DND-41 (cell line): ENCODE measurements at regions not wholly inside any gene's neighbourhood (a gene's known extent, or its start where the extent isn't known, plus 50 kb on each side); places are given as distances from the start of the nearest gene placed in this dataset.

Source experiments
- ATAC-seq: fragments of 200-7000 bp; cut with Tn5 transposase; 3 replicates; pipeline ENCODE4 v1.9.1; 2021; ENCODE audit warnings: low read depth; ENCODE audit not compliant: insufficient read depth
- DNase-seq: peaks from one replicate; pipeline ENCODE4 v3.0.0-alpha.2; 2020
- H2AFZ ChIP-seq: 2 replicates; pipeline ENCODE4 v1.6.0; 2012; ENCODE audit warnings: low read depth, low read length
- H3K27ac ChIP-seq: 2 replicates; pipeline ENCODE4 v1.5.1; 2012; ENCODE audit warnings: low read length, inconsistent platforms
- H3K27me3 ChIP-seq: fragments of 200-600 bp; sonication (generic); 2 replicates; pipeline ENCODE4 v1.6.0; 2012; ENCODE audit warnings: low read length, mild to moderate bottlenecking, inconsistent platforms; ENCODE audit not compliant: insufficient read depth, poor library complexity
- H3K36me3 ChIP-seq: 2 replicates; pipeline ENCODE4 v1.5.1; 2012; ENCODE audit warnings: low read length, inconsistent platforms; ENCODE audit not compliant: insufficient read depth
- H3K4me1 ChIP-seq: 2 replicates; pipeline ENCODE4 v1.5.1; 2012; ENCODE audit warnings: mild to moderate bottlenecking, low read length; ENCODE audit not compliant: insufficient read depth
- H3K4me2 ChIP-seq: 2 replicates; pipeline ENCODE4 v1.6.0; 2012; ENCODE audit warnings: mild to moderate bottlenecking, moderate library complexity, low read length, inconsistent platforms; ENCODE audit not compliant: insufficient read depth
- H3K4me3 ChIP-seq, 2 experiments: fragments of 200-600 bp in 1 of 2; shearing (Covaris generic) in 1 of 2; 2 replicates each; pipeline ENCODE4 v1.5.1; 2012 to 2016; ENCODE audit warnings: inconsistent platforms in 2 of 2, low read length in 2 of 2, mild to moderate bottlenecking in 2 of 2, low read depth in 1 of 2, moderate library complexity in 1 of 2
- H3K79me2 ChIP-seq: 2 replicates; pipeline ENCODE4 v1.6.0; 2012; ENCODE audit warnings: low read length, inconsistent platforms; ENCODE audit not compliant: insufficient read depth
- H3K9ac ChIP-seq: 2 replicates; pipeline ENCODE4 v1.6.0; 2012; ENCODE audit warnings: low read depth, mild to moderate bottlenecking, inconsistent platforms, low read length, moderate library complexity
- H3K9me3 ChIP-seq: 2 replicates; pipeline ENCODE4 v1.5.1; 2012; ENCODE audit warnings: low read length, moderate library complexity, mild to moderate bottlenecking, inconsistent platforms; ENCODE audit not compliant: insufficient read depth, severe bottlenecking
- H4K20me1 ChIP-seq: 2 replicates; pipeline ENCODE4 v1.6.0; 2012; ENCODE audit warnings: low read length; ENCODE audit not compliant: insufficient read depth
- EZH2 ChIP-seq: IDR thresholded peaks from 3 replicates; pipeline ENCODE4 v1.6.1; 2012; ENCODE audit warnings: borderline replicate concordance, low read depth, mild to moderate bottlenecking, moderate library complexity, low read length, inconsistent platforms; ENCODE audit not compliant: severe bottlenecking
- TF ChIP-seq, protein P1 (sequence below): IDR thresholded peaks from 2 replicates; pipeline ENCODE4 v1.5.1; 2012; ENCODE audit warnings: borderline replicate concordance, low read length, moderate library complexity, mild to moderate bottlenecking; ENCODE audit not compliant: poor library complexity, severe bottlenecking; ENCODE audit errors: extremely low read depth

DNA sequence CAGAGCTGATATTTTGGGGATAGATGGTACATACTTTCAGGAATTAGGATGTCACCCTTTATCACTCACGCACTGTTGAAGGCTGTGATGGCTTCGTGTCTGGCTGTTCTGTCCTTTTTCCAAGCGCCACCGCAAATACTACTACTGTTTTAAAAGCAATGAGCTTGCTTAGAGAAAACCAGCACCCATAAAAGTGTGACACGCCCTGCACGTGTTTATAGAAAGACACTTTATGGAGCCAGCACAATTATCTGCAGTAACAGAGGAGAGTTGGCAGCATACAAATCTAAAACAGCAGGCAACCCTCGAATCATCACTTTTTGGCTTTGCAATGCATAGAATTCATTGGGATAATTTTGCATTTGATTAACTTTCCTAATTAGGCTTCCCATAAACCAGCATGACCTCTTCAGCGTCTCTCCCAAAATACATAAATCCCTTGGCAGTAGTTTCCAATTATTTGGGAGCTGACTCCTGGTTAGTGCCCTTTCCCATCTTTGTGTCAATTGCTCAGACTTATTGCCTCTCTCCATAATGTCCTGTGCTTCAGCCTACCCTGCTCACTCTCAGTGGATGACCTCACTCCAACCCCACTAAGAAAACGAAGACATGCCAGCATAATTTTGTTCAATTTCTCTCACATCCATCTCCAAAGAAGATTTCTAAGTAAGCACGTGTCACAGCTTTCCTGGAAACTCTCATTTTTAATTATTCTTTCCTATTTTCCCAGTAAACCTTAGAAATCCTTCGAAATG lies 118.7 kb upstream of the LARGE1 start:
- no peaks in the 10 kb centered on the region for H3K36me3 ChIP-seq
- no peak overlapping the region for H3K9ac ChIP-seq
- no peak overlapping the region for H2AFZ ChIP-seq
- no peaks in the 10 kb centered on the region for H3K27me3 ChIP-seq
- no peaks in the 10 kb centered on the region for H3K4me1 ChIP-seq
- H3K4me2 ChIP-seq, result no peak overlapping the region
- no peak overlapping the region for H3K4me3 ChIP-seq
- H3K27ac ChIP-seq, result no peak overlapping the region
- ATAC-seq, result no peak
- H3K79me2 ChIP-seq, result no peaks in the 10 kb centered on the region
- no peaks in the 10 kb centered on the region for H4K20me1 ChIP-seq
- H3K9me3 ChIP-seq, result no peaks in the 10 kb centered on the region
- no peak for TF ChIP-seq EZH2
- TF ChIP-seq, protein P1, sequence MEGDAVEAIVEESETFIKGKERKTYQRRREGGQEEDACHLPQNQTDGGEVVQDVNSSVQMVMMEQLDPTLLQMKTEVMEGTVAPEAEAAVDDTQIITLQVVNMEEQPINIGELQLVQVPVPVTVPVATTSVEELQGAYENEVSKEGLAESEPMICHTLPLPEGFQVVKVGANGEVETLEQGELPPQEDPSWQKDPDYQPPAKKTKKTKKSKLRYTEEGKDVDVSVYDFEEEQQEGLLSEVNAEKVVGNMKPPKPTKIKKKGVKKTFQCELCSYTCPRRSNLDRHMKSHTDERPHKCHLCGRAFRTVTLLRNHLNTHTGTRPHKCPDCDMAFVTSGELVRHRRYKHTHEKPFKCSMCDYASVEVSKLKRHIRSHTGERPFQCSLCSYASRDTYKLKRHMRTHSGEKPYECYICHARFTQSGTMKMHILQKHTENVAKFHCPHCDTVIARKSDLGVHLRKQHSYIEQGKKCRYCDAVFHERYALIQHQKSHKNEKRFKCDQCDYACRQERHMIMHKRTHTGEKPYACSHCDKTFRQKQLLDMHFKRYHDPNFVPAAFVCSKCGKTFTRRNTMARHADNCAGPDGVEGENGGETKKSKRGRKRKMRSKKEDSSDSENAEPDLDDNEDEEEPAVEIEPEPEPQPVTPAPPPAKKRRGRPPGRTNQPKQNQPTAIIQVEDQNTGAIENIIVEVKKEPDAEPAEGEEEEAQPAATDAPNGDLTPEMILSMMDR, result no peak
- DNase-seq, result no peak

DNA sequence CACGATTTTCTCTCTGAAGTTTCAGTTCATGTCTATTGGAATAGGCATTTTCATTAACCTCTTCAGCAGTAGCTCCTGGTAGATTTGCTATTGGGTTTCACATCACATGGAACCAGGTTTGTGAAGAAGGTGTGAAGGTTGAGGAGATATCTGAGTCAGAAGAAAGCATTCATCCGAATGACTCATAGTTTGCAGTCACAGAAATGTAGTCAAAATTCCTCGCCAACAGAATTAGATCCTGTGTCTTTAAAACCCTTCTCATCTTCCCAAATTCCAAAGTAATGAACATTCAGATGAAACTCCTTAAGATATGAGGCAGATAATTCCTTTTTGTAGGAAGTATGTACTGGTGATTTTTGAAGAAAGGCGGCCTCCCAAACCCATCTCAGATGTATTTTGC lies 125.0 kb upstream of the LARGE1 start:
- Histone ChIP-seq H3K4me2 (no peak overlapping the region), H3K9me3 (no peaks in the 10 kb centered on the region), H3K27me3 (no peaks in the 10 kb centered on the region), H3K4me3 (no peak overlapping the region), H4K20me1 (no peaks in the 10 kb centered on the region), H3K27ac (no peak overlapping the region), H2AFZ (no peak overlapping the region), H3K79me2 (no peaks in the 10 kb centered on the region), H3K4me1 (no peaks in the 10 kb centered on the region), H3K9ac (no peak overlapping the region), H3K36me3 (no peaks in the 10 kb centered on the region)
- ATAC-seq (no peak), DNase-seq (no peak)
- TF ChIP-seq EZH2, result no peak
- TF ChIP-seq, protein P1, result no peak

DNA sequence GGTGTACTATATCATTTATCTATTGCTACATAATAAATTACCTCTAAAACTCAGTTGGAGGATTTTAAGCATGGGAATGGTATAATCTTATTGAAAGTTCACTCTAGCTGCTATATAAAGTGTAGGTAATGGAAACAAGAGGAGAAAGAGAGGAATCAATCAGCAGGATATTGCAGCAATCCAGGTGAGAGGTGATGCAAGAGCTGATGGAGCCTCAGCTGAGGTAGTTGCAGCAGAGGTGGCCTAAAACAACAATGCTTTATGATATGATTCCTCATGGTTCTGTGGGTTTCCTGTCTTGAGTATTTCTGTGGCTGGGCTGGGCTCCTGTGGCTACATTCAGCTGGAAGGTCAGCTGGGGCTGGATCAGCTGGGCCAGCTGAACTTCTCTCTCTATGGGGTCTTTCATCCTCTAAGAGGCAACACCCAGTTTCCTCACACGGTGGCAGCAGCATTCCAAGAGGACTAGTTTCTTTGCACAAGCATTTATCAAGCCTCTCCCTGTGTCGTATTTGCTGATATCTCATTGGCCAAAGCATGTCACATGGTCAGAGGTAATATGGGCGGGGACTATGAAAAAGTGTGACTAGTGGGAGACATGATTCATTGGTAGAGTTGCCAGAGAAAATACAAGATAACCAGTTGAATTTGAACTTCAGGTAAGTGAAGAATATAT lies 135.4 kb upstream of the LARGE1 start:
- H3K4me1 ChIP-seq, result no peaks in the 10 kb centered on the region
- H3K27ac ChIP-seq, result no peak overlapping the region
- no peak overlapping the region for H2AFZ ChIP-seq
- peaks cover 9% of the 10 kb centered on the region for H3K9me3 ChIP-seq
- no peaks in the 10 kb centered on the region for H3K36me3 ChIP-seq
- no peak overlapping the region for H3K4me3 ChIP-seq
- H3K79me2 ChIP-seq, result no peaks in the 10 kb centered on the region
- DNase-seq (no peak), ATAC-seq (no peak)
- no peak for TF ChIP-seq EZH2
- TF ChIP-seq, protein P1, result peak; percentile 19
- no peak overlapping the region for H3K4me2 ChIP-seq
- no peaks in the 10 kb centered on the region for H4K20me1 ChIP-seq
- H3K27me3 ChIP-seq, result no peaks in the 10 kb centered on the region
- no peak overlapping the region for H3K9ac ChIP-seq
